HG02885 (cell line): ENCODE measurements at regions not wholly inside any gene's neighbourhood (a gene's known extent, or its start where the extent isn't known, plus 50 kb on each side); places are given as distances from the start of the nearest gene placed in this dataset.
"Not testable (repeated sequence)": the region's sequence is repeated elsewhere in the genome, so short reads cannot be mapped to it uniquely, and the experiment has no call there.

Experiments
- ATAC-seq: cut with Tn5 transposase; IDR thresholded peaks from one replicate; pipeline ENCODE4 v1.9.1; 2021; ENCODE audit warnings: mild to moderate bottlenecking; ENCODE audit not compliant: unreplicated experiment, poor library complexity

- ATAC-seq: no peak
Observed at GRCh38 chrX:125378205-125378604, 58.5 kb downstream of the TEX13C start.

GRCh38 chrX:125378770-125379169 is 59.1 kb downstream of the TEX13C start:
- ATAC-seq: no peak

- no peak for ATAC-seq
Observed at GRCh38 chrX:125382148-125382628, 62.5 kb downstream of the TEX13C start.

GRCh38 chrX:125382889-125383288 is 63.2 kb downstream of the TEX13C start:
- no peak for ATAC-seq

- no peak for ATAC-seq
Observed at GRCh38 chrX:125384867-125385266, 65.2 kb downstream of the TEX13C start.

GRCh38 chrX:125387945-125388344 is 68.3 kb downstream of the TEX13C start:
- ATAC-seq: no peak

GRCh38 chrX:125394449-125394848 is 74.8 kb downstream of the TEX13C start:
- no peak for ATAC-seq

- no peak for ATAC-seq
Observed at GRCh38 chrX:125395626-125396025, 76.0 kb downstream of the TEX13C start.

GRCh38 chrX:125398959-125399440 is 79.3 kb downstream of the TEX13C start:
- no peak for ATAC-seq

- ATAC-seq: no peak
Observed at GRCh38 chrX:125402807-125403206, 83.1 kb downstream of the TEX13C start.

- ATAC-seq: no peak
Observed at GRCh38 chrX:125404667-125405160, 85.0 kb downstream of the TEX13C start.

GRCh38 chrX:125405339-125405738 is 85.7 kb downstream of the TEX13C start:
- ATAC-seq: no peak

GRCh38 chrX:125407314-125407713 is 87.6 kb downstream of the TEX13C start:
- no peak for ATAC-seq

- ATAC-seq: no peak
Observed at GRCh38 chrX:125420809-125421208, 101.1 kb downstream of the TEX13C start.

GRCh38 chrX:125422986-125423385 is 103.3 kb downstream of the TEX13C start:
- no peak for ATAC-seq

GRCh38 chrX:125424536-125424935 is 104.9 kb downstream of the TEX13C start:
- ATAC-seq: no peak

GRCh38 chrX:125436855-125437254 is 117.2 kb downstream of the TEX13C start:
- ATAC-seq: peak; percentile 46

GRCh38 chrX:125439194-125439849 is 119.7 kb downstream of the TEX13C start:
- no peak for ATAC-seq

GRCh38 chrX:125444659-125445058 is 125.0 kb downstream of the TEX13C start:
- ATAC-seq: no peak

- ATAC-seq: no peak
Observed at GRCh38 chrX:125475482-125475881, 155.8 kb downstream of the TEX13C start.

GRCh38 chrX:125492439-125492838 is 172.8 kb downstream of the TEX13C start:
- ATAC-seq: no peak

GRCh38 chrX:125493004-125493403 is 173.3 kb downstream of the TEX13C start:
- ATAC-seq: not testable (repeated sequence)
